HepG2 (cell line): ENCODE measurements at regions not wholly inside any gene's neighbourhood (a gene's known extent, or its start where the extent isn't known, plus 50 kb on each side); places are given as distances from the start of the nearest gene placed in this dataset.

Experiments used
- ATAC-seq: fragments of 200-7000 bp; cut with Tn5 transposase; 3 replicates; pipeline ENCODE4 v1.9.1; 2020; ENCODE audit warnings: mild to moderate bottlenecking, moderate library complexity
- BruUV-seq: library from RNA; stranded (reverse); fragments of 400-500 nt; replicated peaks from 2 replicates; lab custom pipeline; 2021; lab: Mats Ljungman, UMichigan
- CTCF ChIA-PET: fragments of 300-600 bp; formaldehyde crosslinking; extraction: SDS; loops from one replicate; lab custom pipeline; 2021; ENCODE audit warnings: low total read pairs, inconsistent platforms, low intra/inter-chr PET ratio; lab: Yijun Ruan, JAX
- POLR2A ChIA-PET: fragments of 350-600 bp; sonication (Branson Sonifier 250); formaldehyde crosslinking; loops from one replicate; lab custom pipeline; 2020; ENCODE audit warnings: antibody characterized with exemption, inconsistent platforms; lab: Yijun Ruan, JAX
- DNase-seq: peaks from one replicate; pipeline ENCODE4 v3.0.0-alpha.2; 2015; ENCODE audit warnings: low spot score
- FAIRE-seq: peaks from 3 replicates; lab custom pipeline; 2011; peaks lifted over from hg19 to GRCh38; lab: Jason Lieb, UNC
- H2AFZ ChIP-seq: one replicate; pipeline ENCODE4 v1.6.1; 2011; ENCODE audit warnings: low read length, inconsistent platforms
- H3K27ac ChIP-seq: fragments of 300-600 bp; 3 replicates; pipeline ENCODE4 v1.8.0; 2011; ENCODE audit warnings: mixed run types, mild to moderate bottlenecking, mixed read lengths, low read length, inconsistent platforms; ENCODE audit not compliant: insufficient read depth; ENCODE audit errors: extremely low read length
- H3K27me3 ChIP-seq, 2 experiments: fragments of 200-600 bp in 1 of 2; 2 replicates in 1 of 2; 3 replicates in 1 of 2; pipeline versions ENCODE4 v1.6.0 to v1.8.0; 2011; ENCODE audit warnings: low read length in 2 of 2, mild to moderate bottlenecking in 2 of 2, moderate library complexity in 2 of 2, inconsistent platforms in 1 of 2; ENCODE audit not compliant: insufficient read depth in 2 of 2, control insufficient read depth in 1 of 2
- H3K36me3 ChIP-seq, 2 experiments: fragments of 200-600 bp in 1 of 2; replicated peaks in 1 of 2; 2 replicates in 1 of 2; 3 replicates in 1 of 2; pipeline versions ENCODE4 v1.5.1 to v1.8.0; 2011; ENCODE audit warnings: low read length in 2 of 2, inconsistent platforms in 1 of 2; ENCODE audit not compliant: insufficient read depth in 2 of 2, control insufficient read depth in 1 of 2
- H3K4me1 ChIP-seq: 2 replicates; pipeline ENCODE4 v1.5.1; 2012; ENCODE audit warnings: low read length, inconsistent platforms; ENCODE audit not compliant: insufficient read depth
- H3K4me2 ChIP-seq: 2 replicates; pipeline ENCODE4 v1.6.0; 2011; ENCODE audit warnings: low read depth, low read length, inconsistent platforms
- H3K4me3 ChIP-seq, 3 experiments: fragments of 200-600 bp in 1 of 3; sonication (generic), shearing (Covaris generic) in 1 of 3; replicated peaks in 1 of 3; 2 replicates each; pipeline ENCODE4 v1.5.1; 2011 to 2016; ENCODE audit warnings: low read length in 3 of 3, inconsistent platforms in 2 of 3, low read depth in 2 of 3, mild to moderate bottlenecking in 2 of 3, control low read depth in 1 of 3, mixed read lengths in 1 of 3; ENCODE audit not compliant: insufficient read depth in 1 of 3
- H3K79me2 ChIP-seq: one replicate; pipeline ENCODE4 v1.6.1; 2011; ENCODE audit warnings: low read length, inconsistent platforms; ENCODE audit not compliant: insufficient read depth
- H3K9ac ChIP-seq: 2 replicates; pipeline ENCODE4 v1.6.0; 2011; ENCODE audit warnings: mild to moderate bottlenecking, low read depth, low read length, inconsistent platforms; ENCODE audit not compliant: insufficient read depth
- H3K9me3 ChIP-seq: 2 replicates; pipeline ENCODE4 v1.5.1; 2012; ENCODE audit warnings: mild to moderate bottlenecking, low read length
- H4K20me1 ChIP-seq: 2 replicates; pipeline ENCODE4 v1.6.0; 2011; ENCODE audit warnings: inconsistent platforms, mild to moderate bottlenecking, low read length, moderate library complexity; ENCODE audit not compliant: insufficient read depth
- FLYWCH1 ChIP-seq: sonication (generic); formaldehyde crosslinking; IDR thresholded peaks from 2 replicates; pipeline ENCODE4 v1.8.1; 2023; ENCODE audit warnings: mild to moderate bottlenecking, missing genetic modification reagents
- HBP1 ChIP-seq: IDR thresholded peaks from 2 replicates; pipeline ENCODE4 v1.6.1; 2016; ENCODE audit warnings: low read depth, control low read depth
- HES4 ChIP-seq: sonication (generic); formaldehyde crosslinking; IDR thresholded peaks from 2 replicates; pipeline ENCODE4 v1.9.0; 2021; ENCODE audit warnings: mild to moderate bottlenecking, missing genetic modification reagents, borderline replicate concordance
- KLF6 ChIP-seq: IDR thresholded peaks from 2 replicates; pipeline ENCODE4 v1.8.0; 2016; ENCODE audit warnings: missing biosample characterization, missing genetic modification reagents
- SNAPC2 ChIP-seq: sonication (generic); formaldehyde crosslinking; IDR thresholded peaks from 2 replicates; pipeline ENCODE4 v1.8.1; 2022; ENCODE audit warnings: mild to moderate bottlenecking, missing genetic modification reagents
- U2AF2 ChIP-seq: fragments of 200-400 bp; formaldehyde crosslinking; IDR thresholded peaks from 2 replicates; pipeline ENCODE4 v1.6.1; 2017; ENCODE audit warnings: low read depth, mild to moderate bottlenecking, low read length
- ZBTB21 ChIP-seq: sonication (generic); formaldehyde crosslinking; IDR thresholded peaks from 2 replicates; pipeline ENCODE4 v1.4.0; 2020; ENCODE audit warnings: missing genetic modification reagents
- ZNF350 ChIP-seq: sonication (generic); formaldehyde crosslinking; IDR thresholded peaks from 2 replicates; pipeline ENCODE4 v1.4.0; 2020; ENCODE audit warnings: mild to moderate bottlenecking, low read depth, missing genetic modification reagents, borderline replicate concordance
- WGBS: methylation state at CpG from one replicate; pipeline ENCODE4 v1.1.6; 2017; ENCODE audit warnings: low lambda C conversion rate; 5-methylcytosine and 5-hydroxymethylcytosine counted together
- in situ Hi-C: cut with HindIII; loops from 2 replicates; pipeline ENCODE4 v1.10.0; 2017; ENCODE audit warnings: low pct_unique_long_range_greater_than_20kb; ENCODE audit not compliant: extremely low pct_ligation_motif_present
- intact Hi-C: fragments of 100-400 bp; cut with micrococcal nuclease; formaldehyde crosslinking; loops from one replicate; pipeline ENCODE4 v1.10.0; 2022; ENCODE audit not compliant: unreplicated experiment

- Histone ChIP-seq H2AFZ (no peak overlapping the region), H3K4me1 (peaks cover 25% of the 10 kb centered on the region), H3K27me3 (no peaks in the 10 kb centered on the region), H3K4me3 (no peak overlapping the region), H3K4me2 (no peak overlapping the region), H3K79me2 (no peaks in the 10 kb centered on the region), H3K36me3 (no peaks in the 10 kb centered on the region), H4K20me1 (no peaks in the 10 kb centered on the region), H3K9me3 (no peaks in the 10 kb centered on the region), H3K27ac (no peak overlapping the region), H3K9ac (no peak overlapping the region)
- no peak for ATAC-seq
- in situ Hi-C loops (no loop called here), intact Hi-C loops (no loop called here)
- no TSS peak for BruUV-seq
- POLR2A ChIA-PET: no interaction called here
- no peak for FAIRE-seq
- DNase-seq: no peak
- CTCF ChIA-PET: no interaction called here
- 55% methylated on average over 4 of the region's 4 CpGs for WGBS
- TF ChIP-seq SNAPC2 (CRISPR knock-in tag) (no peak), HBP1 (CRISPR knock-in tag) (no peak), KLF6 (CRISPR knock-in tag) (no peak), ZBTB21 (no peak), ZNF350 (no peak)
Measured at GRCh38 chr20:24753130-24753529, 195.9 kb upstream of the CST7 start.

- Histone ChIP-seq H3K79me2 (no peaks in the 10 kb centered on the region), H3K27ac (no peak overlapping the region), H3K27me3 (no peaks in the 10 kb centered on the region), H3K4me2 (no peak overlapping the region), H3K4me1 (peaks cover 25% of the 10 kb centered on the region), H2AFZ (no peak overlapping the region), H3K4me3 (no peak overlapping the region), H3K9me3 (peaks cover 1% of the 10 kb centered on the region; the same call in 1 of the 2 replicates), H3K36me3 (no peaks in the 10 kb centered on the region), H3K9ac (no peak overlapping the region), H4K20me1 (no peaks in the 10 kb centered on the region)
- TF ChIP-seq HES4 (CRISPR knock-in tag): no peak
- no peak for TF ChIP-seq FLYWCH1 (CRISPR knock-in tag)
- TF ChIP-seq U2AF2: no peak
- ChIA-PET CTCF (no interaction called here), POLR2A (no interaction called here)
- ATAC-seq: no peak
- intact Hi-C loops (no loop called here), in situ Hi-C loops (no loop called here)
- 64% methylated on average over 6 of the region's 6 CpGs for WGBS
- DNase-seq: no peak
- no TSS peak for BruUV-seq
- FAIRE-seq: no peak
Measured at GRCh38 chr20:24754691-24755090, 194.4 kb upstream of the CST7 start.
